ENCODE measurements at regions not wholly inside any gene's neighbourhood (a gene's known extent, or its start where the extent isn't known, plus 50 kb on each side); places are given as distances from the start of the nearest gene placed in this dataset.

- TF ChIP-seq CTCF (conservative IDR thresholded peaks at IDR 0.05) (no peak), EZH2 (IDR thresholded peaks at IDR 0.05; ENCODE audit: low read depth) (no peak)
These were observed 303.2 kb downstream of the ZSWIM6 start for GRCh38 chr5:61635271-61635670.
